HL-60 (cell line): ENCODE measurements at regions not wholly inside any gene's neighbourhood (a gene's known extent, or its start where the extent isn't known, plus 50 kb on each side); places are given as distances from the start of the nearest gene placed in this dataset.

Source experiments
- DNase-seq, 2 experiments: peaks; one replicate each; pipeline ENCODE4 v3.0.0-alpha.2; 2010 to 2020; ENCODE audit warnings: low read depth in 1 of 2, low spot score in 1 of 2
- H3K27ac ChIP-seq: fragments of 250-450 bp; sonication (Bioruptor Pico); replicated peaks from 2 replicates; pipeline ENCODE4 v1.5.1; 2020; ENCODE audit warnings: mild to moderate bottlenecking, moderate library complexity
- H3K27me3 ChIP-seq: fragments of 250-450 bp; sonication (Bioruptor Pico); 2 replicates; pipeline ENCODE4 v1.5.1; 2021; ENCODE audit warnings: mild to moderate bottlenecking, moderate library complexity; ENCODE audit not compliant: insufficient read depth, poor library complexity, severe bottlenecking
- H3K4me3 ChIP-seq: replicated peaks from 2 replicates; pipeline ENCODE4 v1.5.1; 2011; ENCODE audit warnings: mild to moderate bottlenecking, control low read depth, low read length; ENCODE audit not compliant: insufficient read depth
- CTCF ChIP-seq: IDR thresholded peaks from one replicate; pipeline ENCODE4 v1.5.1; 2011; ENCODE audit warnings: low read length, control low read depth, inconsistent platforms; ENCODE audit not compliant: insufficient read depth
- GABPA ChIP-seq: IDR thresholded peaks from 2 replicates; pipeline ENCODE4 v1.6.1; 2012; ENCODE audit warnings: low read depth
- POLR2AphosphoS5 ChIP-seq: IDR thresholded peaks from 2 replicates; pipeline ENCODE4 v1.6.1; 2012; ENCODE audit warnings: low read depth
- SPI1 ChIP-seq: IDR thresholded peaks from 2 replicates; pipeline ENCODE4 v1.6.1; 2012; ENCODE audit warnings: low read depth, mild to moderate bottlenecking, borderline replicate concordance
- TF ChIP-seq, protein P1 (sequence below): IDR thresholded peaks from 2 replicates; pipeline ENCODE4 v1.6.1; 2012; ENCODE audit warnings: low read depth; ENCODE audit not compliant: insufficient replicate concordance

DNA sequence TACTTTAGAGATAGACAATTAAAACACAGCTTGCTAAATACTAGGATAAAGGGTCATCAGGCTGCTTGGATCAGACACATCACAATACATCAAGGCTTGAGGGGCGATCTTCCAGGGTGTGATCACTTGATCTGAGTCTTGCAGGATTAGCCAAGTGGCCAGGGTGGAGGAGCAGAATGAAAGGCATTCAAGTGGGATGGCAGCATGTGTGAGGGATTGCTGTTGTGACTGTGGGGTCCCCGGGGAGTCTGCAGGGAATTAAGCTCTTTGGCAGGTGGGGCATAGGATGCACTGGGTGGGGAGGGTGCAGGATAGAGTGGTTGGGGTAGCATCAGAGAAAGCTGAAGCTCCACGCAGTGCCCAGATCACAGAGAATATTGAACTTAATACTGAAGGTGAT is 58.0 kb upstream of the TMEM163 start:
- Histone ChIP-seq H3K27ac (no peak overlapping the region), H3K27me3 (no peaks in the 10 kb centered on the region), H3K4me3 (no peak overlapping the region)
- TF ChIP-seq GABPA, result no peak
- TF ChIP-seq CTCF, result no peak
- TF ChIP-seq, protein P1, sequence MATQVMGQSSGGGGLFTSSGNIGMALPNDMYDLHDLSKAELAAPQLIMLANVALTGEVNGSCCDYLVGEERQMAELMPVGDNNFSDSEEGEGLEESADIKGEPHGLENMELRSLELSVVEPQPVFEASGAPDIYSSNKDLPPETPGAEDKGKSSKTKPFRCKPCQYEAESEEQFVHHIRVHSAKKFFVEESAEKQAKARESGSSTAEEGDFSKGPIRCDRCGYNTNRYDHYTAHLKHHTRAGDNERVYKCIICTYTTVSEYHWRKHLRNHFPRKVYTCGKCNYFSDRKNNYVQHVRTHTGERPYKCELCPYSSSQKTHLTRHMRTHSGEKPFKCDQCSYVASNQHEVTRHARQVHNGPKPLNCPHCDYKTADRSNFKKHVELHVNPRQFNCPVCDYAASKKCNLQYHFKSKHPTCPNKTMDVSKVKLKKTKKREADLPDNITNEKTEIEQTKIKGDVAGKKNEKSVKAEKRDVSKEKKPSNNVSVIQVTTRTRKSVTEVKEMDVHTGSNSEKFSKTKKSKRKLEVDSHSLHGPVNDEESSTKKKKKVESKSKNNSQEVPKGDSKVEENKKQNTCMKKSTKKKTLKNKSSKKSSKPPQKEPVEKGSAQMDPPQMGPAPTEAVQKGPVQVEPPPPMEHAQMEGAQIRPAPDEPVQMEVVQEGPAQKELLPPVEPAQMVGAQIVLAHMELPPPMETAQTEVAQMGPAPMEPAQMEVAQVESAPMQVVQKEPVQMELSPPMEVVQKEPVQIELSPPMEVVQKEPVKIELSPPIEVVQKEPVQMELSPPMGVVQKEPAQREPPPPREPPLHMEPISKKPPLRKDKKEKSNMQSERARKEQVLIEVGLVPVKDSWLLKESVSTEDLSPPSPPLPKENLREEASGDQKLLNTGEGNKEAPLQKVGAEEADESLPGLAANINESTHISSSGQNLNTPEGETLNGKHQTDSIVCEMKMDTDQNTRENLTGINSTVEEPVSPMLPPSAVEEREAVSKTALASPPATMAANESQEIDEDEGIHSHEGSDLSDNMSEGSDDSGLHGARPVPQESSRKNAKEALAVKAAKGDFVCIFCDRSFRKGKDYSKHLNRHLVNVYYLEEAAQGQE, result no peak
- no peak for DNase-seq

GRCh38 chr2:134777593-134777992 is 58.8 kb upstream of the TMEM163 start:
- Histone ChIP-seq H3K27ac (no peak overlapping the region), H3K4me3 (no peak overlapping the region), H3K27me3 (no peaks in the 10 kb centered on the region)
- no peak for DNase-seq
- TF ChIP-seq GABPA (no peak), SPI1 (no peak), CTCF (no peak), POLR2AphosphoS5 (no peak)
- TF ChIP-seq, protein P1, result no peak

- no peak for DNase-seq
- TF ChIP-seq, protein P1, result no peak
- TF ChIP-seq GABPA (no peak), POLR2AphosphoS5 (no peak), SPI1 (no peak), CTCF (no peak)
- no peak overlapping the region for H3K4me3 ChIP-seq
- no peaks in the 10 kb centered on the region for H3K27me3 ChIP-seq
- no peak overlapping the region for H3K27ac ChIP-seq
Observed at GRCh38 chr2:134778372-134778771, 59.6 kb upstream of the TMEM163 start.
